WTC11 (cell line): ENCODE measurements at regions not wholly inside any gene's neighbourhood (a gene's known extent, or its start where the extent isn't known, plus 50 kb on each side); places are given as distances from the start of the nearest gene placed in this dataset.
"Not testable (repeated sequence)": the region's sequence is repeated elsewhere in the genome, so short reads cannot be mapped to it uniquely, and the experiment has no call there.

Source experiments
- ATAC-seq: fragments of 200-7000 bp; cut with Tn5 transposase; 2 replicates; pipeline ENCODE4 v1.10.0; 2021; ENCODE audit warnings: mild to moderate bottlenecking, moderate library complexity
- CTCF ChIA-PET: fragments of 300-600 bp; sonication (Branson Sonifier 250); formaldehyde crosslinking; loops from one replicate; lab custom pipeline; 2021; ENCODE audit warnings: antibody characterized with exemption; lab: Charles Lee
- POLR2A ChIA-PET: fragments of 350-600 bp; sonication (Branson Sonifier 250); formaldehyde crosslinking; loops from one replicate; lab custom pipeline; 2021; ENCODE audit warnings: antibody characterized with exemption; lab: Charles Lee
- DNase-seq: peaks from one replicate; pipeline ENCODE4 v3.0.0; 2021; ENCODE audit warnings: low spot score
- H3K27ac Mint-ChIP-seq: 2 replicates; pipeline ENCODE4 v1.8.0; 2021; ENCODE audit warnings: mixed read lengths
- H3K27me3 Mint-ChIP-seq: 2 replicates; pipeline ENCODE4 v1.8.0; 2021; ENCODE audit warnings: low read depth, mild to moderate bottlenecking, moderate library complexity, mixed read lengths
- H3K36me3 Mint-ChIP-seq: 2 replicates; pipeline ENCODE4 v1.8.0; 2021; ENCODE audit warnings: mixed read lengths
- H3K4me1 Mint-ChIP-seq: 2 replicates; pipeline ENCODE4 v1.8.0; 2022; ENCODE audit warnings: mixed read lengths
- H3K4me3 Mint-ChIP-seq: 2 replicates; pipeline ENCODE4 v1.8.0; 2021; ENCODE audit warnings: mild to moderate bottlenecking, moderate library complexity, mixed read lengths
- H3K9me3 Mint-ChIP-seq: 2 replicates; pipeline ENCODE4 v1.8.0; 2021; ENCODE audit warnings: mixed read lengths
- AFF4 ChIP-seq: sonication (generic); formaldehyde crosslinking; IDR thresholded peaks from 2 replicates; pipeline ENCODE4 v1.8.1; 2023; ENCODE audit warnings: mild to moderate bottlenecking, missing genetic modification reagents, borderline replicate concordance
- FOXP1 ChIP-seq: sonication (generic); formaldehyde crosslinking; IDR thresholded peaks from 2 replicates; pipeline ENCODE4 v1.8.0; 2022; ENCODE audit warnings: missing genetic modification reagents, mild to moderate bottlenecking, moderate library complexity, borderline replicate concordance
- HMGXB4 ChIP-seq: sonication (generic); formaldehyde crosslinking; IDR thresholded peaks from 2 replicates; pipeline ENCODE4 v1.8.1; 2023; ENCODE audit warnings: mild to moderate bottlenecking, moderate library complexity, missing genetic modification reagents
- JAZF1 ChIP-seq: fragments of 250-450 bp; sonication (Bioruptor Pico); IDR thresholded peaks from 2 replicates; pipeline ENCODE4 v1.9.0; 2021; ENCODE audit warnings: moderate library complexity, mild to moderate bottlenecking, inconsistent platforms
- JUN ChIP-seq: sonication (generic); formaldehyde crosslinking; IDR thresholded peaks from 2 replicates; pipeline ENCODE4 v1.8.0; 2023; ENCODE audit warnings: mild to moderate bottlenecking, missing genetic modification reagents
- NFE2L1 ChIP-seq: sonication (generic); formaldehyde crosslinking; IDR thresholded peaks from 2 replicates; pipeline ENCODE4 v1.8.1; 2023; ENCODE audit warnings: missing genetic modification reagents
- RORB ChIP-seq: fragments of 250-450 bp; sonication (Bioruptor Pico); IDR thresholded peaks from 2 replicates; pipeline ENCODE4 v1.9.0; 2021; ENCODE audit warnings: mild to moderate bottlenecking
- TEAD4 ChIP-seq: sonication (generic); formaldehyde crosslinking; IDR thresholded peaks from 2 replicates; pipeline ENCODE4 v1.8.0; 2022; ENCODE audit warnings: mild to moderate bottlenecking, missing genetic modification reagents
- ZBTB21 ChIP-seq: sonication (generic); formaldehyde crosslinking; IDR thresholded peaks from 2 replicates; pipeline ENCODE4 v1.8.1; 2023; ENCODE audit warnings: mild to moderate bottlenecking, missing genetic modification reagents, borderline replicate concordance
- ZMAT4 ChIP-seq: fragments of 250-450 bp; sonication (Bioruptor Pico); IDR thresholded peaks from 2 replicates; pipeline ENCODE4 v1.9.0; 2021; ENCODE audit warnings: mild to moderate bottlenecking
- ZNF138 ChIP-seq: sonication (generic); formaldehyde crosslinking; conservative IDR thresholded peaks from 2 replicates; pipeline ENCODE4 v1.8.1; 2022; ENCODE audit warnings: mild to moderate bottlenecking, moderate library complexity, missing genetic modification reagents
- ZNF281 ChIP-seq: sonication (generic); formaldehyde crosslinking; IDR thresholded peaks from 2 replicates; pipeline ENCODE4 v1.8.0; 2023; ENCODE audit warnings: mild to moderate bottlenecking, missing genetic modification reagents

- Mint-ChIP-seq H3K4me3 (no peak overlapping the region), H3K4me1 (peaks cover 26% of the 10 kb centered on the region), H3K27me3 (peaks cover 31% of the 10 kb centered on the region), H3K36me3 (peaks cover 50% of the 10 kb centered on the region), H3K9me3 (peaks cover 68% of the 10 kb centered on the region), H3K27ac (no peak overlapping the region)
- CTCF ChIA-PET: no interaction called here
- DNase-seq: no peak
- no peak for ATAC-seq
- no peak for TF ChIP-seq RORB (CRISPR knock-in tag)
- TF ChIP-seq NFE2L1 (CRISPR knock-in tag): no peak
- TF ChIP-seq TEAD4 (CRISPR knock-in tag): no peak
- TF ChIP-seq ZMAT4: no peak
- no peak for TF ChIP-seq FOXP1
- TF ChIP-seq ZNF138 (CRISPR knock-in tag): no peak
- TF ChIP-seq AFF4 (CRISPR knock-in tag): no peak
- no peak for TF ChIP-seq HMGXB4
- TF ChIP-seq ZBTB21 (CRISPR knock-in tag): no peak
- TF ChIP-seq JUN: no peak
- TF ChIP-seq JAZF1 (CRISPR knock-in tag): no peak
- TF ChIP-seq ZNF281 (CRISPR knock-in tag): no peak
- POLR2A ChIA-PET: no interaction called here
These were observed 102.0 kb downstream of the ZNF429 start for GRCh38 chr19:21607449-21607848.

GRCh38 chr19:21607011-21607410, 101.6 kb downstream of the ZNF429 start:
- H3K4me1 Mint-ChIP-seq: peaks cover 26% of the 10 kb centered on the region
- peaks cover 49% of the 10 kb centered on the region for H3K36me3 Mint-ChIP-seq
- DNase-seq, H3K4me3 Mint-ChIP-seq, CTCF ChIA-PET, H3K27ac Mint-ChIP-seq, ATAC-seq, POLR2A ChIA-PET: not testable (repeated sequence)
- peaks cover 35% of the 10 kb centered on the region for H3K27me3 Mint-ChIP-seq
- H3K9me3 Mint-ChIP-seq: peaks cover 67% of the 10 kb centered on the region

GRCh38 chr19:21606326-21606725, 100.9 kb downstream of the ZNF429 start:
- H3K27ac Mint-ChIP-seq, CTCF ChIA-PET, H3K4me3 Mint-ChIP-seq, POLR2A ChIA-PET, DNase-seq, ATAC-seq: not testable (repeated sequence)
- Mint-ChIP-seq H3K36me3 (peaks cover 48% of the 10 kb centered on the region), H3K4me1 (peaks cover 26% of the 10 kb centered on the region), H3K9me3 (peaks cover 66% of the 10 kb centered on the region), H3K27me3 (peaks cover 35% of the 10 kb centered on the region)
